ENCODE measurements at regions not wholly inside any gene's neighbourhood (a gene's known extent, or its start where the extent isn't known, plus 50 kb on each side); places are given as distances from the start of the nearest gene placed in this dataset.
"Not testable (repeated sequence)": the region's sequence is repeated elsewhere in the genome, so short reads cannot be mapped to it uniquely, and the experiment has no call there.

GRCh38 chr10:9469663-9470205 lies 1415.2 kb downstream of the GATA3 start:
- no peak for DNase-seq

GRCh38 chr10:9470581-9470980 lies 1416.1 kb downstream of the GATA3 start:
- no peak for DNase-seq

- DNase-seq: no peak
These were observed 1447.5 kb downstream of the GATA3 start for GRCh38 chr10:9501944-9502343.

- no peak for DNase-seq
These were observed 1449.7 kb downstream of the GATA3 start for GRCh38 chr10:9504227-9504626.

- DNase-seq: no peak
These were observed 1451.1 kb downstream of the GATA3 start for GRCh38 chr10:9505546-9505945.

- no peak for DNase-seq
These were observed 1454.1 kb downstream of the GATA3 start for GRCh38 chr10:9508606-9509005.

GRCh38 chr10:9510626-9511025 lies 1456.1 kb downstream of the GATA3 start:
- DNase-seq: no peak

GRCh38 chr10:9515922-9516321 lies 1461.4 kb downstream of the GATA3 start:
- no peak for DNase-seq

- no peak for DNase-seq
These were observed 1481.3 kb downstream of the GATA3 start for GRCh38 chr10:9535744-9536143.

GRCh38 chr10:9545073-9545472 lies 1472.6 kb upstream of the CELF2 start:
- DNase-seq: no peak

GRCh38 chr10:9547936-9548904 lies 1469.5 kb upstream of the CELF2 start:
- no peak for DNase-seq

GRCh38 chr10:9550810-9551209 lies 1466.9 kb upstream of the CELF2 start:
- DNase-seq: no peak

- no peak for DNase-seq
These were observed 1463.4 kb upstream of the CELF2 start for GRCh38 chr10:9554321-9554720.

GRCh38 chr10:9560976-9561375 lies 1456.7 kb upstream of the CELF2 start:
- DNase-seq: no peak

- no peak for DNase-seq
These were observed 1455.7 kb upstream of the CELF2 start for GRCh38 chr10:9561821-9562505.

GRCh38 chr10:9577746-9578145 lies 1439.9 kb upstream of the CELF2 start:
- no peak for DNase-seq

- no peak for DNase-seq
These were observed 1438.5 kb upstream of the CELF2 start for GRCh38 chr10:9579110-9579705.

GRCh38 chr10:9582803-9583202 lies 1434.9 kb upstream of the CELF2 start:
- not testable (repeated sequence) for DNase-seq

GRCh38 chr10:9596368-9596920 lies 1421.2 kb upstream of the CELF2 start:
- DNase-seq: no peak

GRCh38 chr10:9602998-9603397 lies 1414.7 kb upstream of the CELF2 start:
- DNase-seq: no peak

GRCh38 chr10:9603972-9604371 lies 1413.7 kb upstream of the CELF2 start:
- DNase-seq: no peak

- DNase-seq: no peak
These were observed 1412.4 kb upstream of the CELF2 start for GRCh38 chr10:9605231-9605630.

GRCh38 chr10:9608602-9609001 lies 1409.1 kb upstream of the CELF2 start:
- no peak for DNase-seq

Measured in activated CD4-positive, alpha-beta T cell treated with anti-CD3 and anti-CD28 coated beads, Interleukin-2, amount 50 U/mL, for 4 hours (primary cell).